ENCODE measurements at regions not wholly inside any gene's neighbourhood (a gene's known extent, or its start where the extent isn't known, plus 50 kb on each side); places are given as distances from the start of the nearest gene placed in this dataset.

DNA sequence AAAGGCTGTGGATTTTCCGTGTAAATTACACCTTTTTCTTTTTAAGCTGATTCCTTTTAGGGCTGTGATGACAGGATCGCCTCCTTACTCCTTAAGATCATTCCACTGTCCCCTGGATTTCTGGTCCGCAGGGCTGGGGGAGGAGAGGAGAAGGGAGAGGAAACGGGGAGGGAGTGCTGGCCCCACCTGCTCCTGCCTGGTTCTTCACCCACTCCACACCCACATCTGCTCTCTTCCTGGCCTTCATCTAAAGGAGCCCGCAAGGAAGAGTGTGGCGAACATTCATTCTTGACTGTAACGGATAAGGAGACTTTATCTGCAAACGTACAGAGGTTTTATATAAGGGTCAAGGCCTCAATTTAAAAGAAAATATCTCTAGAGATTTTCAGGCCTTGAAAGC, 242.0 kb downstream of the RHOU start:
- DNase-seq (ENCODE audit: low spot score): no peak
- in situ Hi-C loops (cut with HindIII; ENCODE audit: low sequenced_read_pairs): no loop called here

DNA sequence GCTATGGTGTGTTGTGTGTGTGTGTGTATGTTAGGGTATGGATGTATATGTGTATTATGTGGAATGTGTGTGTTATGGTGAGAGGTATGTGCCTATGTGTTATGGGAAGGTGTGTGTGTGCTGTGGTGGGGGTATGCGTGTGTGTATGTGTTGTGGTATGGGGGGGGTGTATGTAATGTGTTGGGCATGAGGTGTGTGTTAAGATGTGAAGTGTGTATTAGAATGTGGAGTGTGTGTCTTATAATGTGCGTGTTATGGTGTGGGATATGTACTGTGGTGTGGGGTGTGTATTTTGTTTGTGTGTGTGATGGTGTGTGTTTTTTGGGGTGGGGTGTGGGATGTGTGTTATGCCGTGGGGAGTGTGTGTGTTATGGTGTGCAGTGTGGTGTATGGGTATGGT, 242.5 kb downstream of the RHOU start:
- in situ Hi-C loops (cut with HindIII; ENCODE audit: low sequenced_read_pairs): no loop called here
- DNase-seq (ENCODE audit: low spot score): no peak

GRCh38 chr1:228978484-228979324, 243.4 kb downstream of the RHOU start:
- in situ Hi-C loops (cut with HindIII; ENCODE audit: low sequenced_read_pairs): no loop called here
- DNase-seq (ENCODE audit: low spot score): peak; percentile 60

- DNase-seq (ENCODE audit: low spot score): no peak
- in situ Hi-C loops (cut with HindIII; ENCODE audit: low sequenced_read_pairs): no loop called here
Measured at GRCh38 chr1:228979325-228979699, 244.0 kb downstream of the RHOU start.

DNA sequence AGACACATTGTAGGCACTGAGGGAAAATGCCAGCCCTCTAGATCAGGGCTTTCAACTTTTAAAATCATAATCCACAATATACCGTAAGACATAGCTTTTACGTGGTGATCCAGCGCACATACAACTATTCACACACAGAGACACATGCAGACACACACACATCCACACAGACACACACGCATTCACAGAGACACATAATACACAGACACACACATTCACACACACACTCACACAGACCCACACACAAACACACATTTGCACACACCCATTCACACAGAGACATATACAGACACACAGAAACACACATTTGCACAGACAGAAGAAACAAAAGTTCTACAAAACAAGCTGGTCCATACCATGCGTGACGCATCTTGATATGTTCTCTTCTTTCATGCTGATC, 244.5 kb downstream of the RHOU start:
- DNase-seq (ENCODE audit: low spot score): no peak
- in situ Hi-C loops (cut with HindIII; ENCODE audit: low sequenced_read_pairs): no loop called here

GRCh38 chr1:228980232-228980937, 245.1 kb downstream of the RHOU start:
- in situ Hi-C loops (cut with HindIII; ENCODE audit: low sequenced_read_pairs): no loop called here
- no peak for DNase-seq (ENCODE audit: low spot score)

GRCh38 chr1:228982637-228983036, 247.4 kb downstream of the RHOU start:
- no peak for DNase-seq (ENCODE audit: low spot score)
- in situ Hi-C loops (cut with HindIII; ENCODE audit: low sequenced_read_pairs): no loop called here

DNA sequence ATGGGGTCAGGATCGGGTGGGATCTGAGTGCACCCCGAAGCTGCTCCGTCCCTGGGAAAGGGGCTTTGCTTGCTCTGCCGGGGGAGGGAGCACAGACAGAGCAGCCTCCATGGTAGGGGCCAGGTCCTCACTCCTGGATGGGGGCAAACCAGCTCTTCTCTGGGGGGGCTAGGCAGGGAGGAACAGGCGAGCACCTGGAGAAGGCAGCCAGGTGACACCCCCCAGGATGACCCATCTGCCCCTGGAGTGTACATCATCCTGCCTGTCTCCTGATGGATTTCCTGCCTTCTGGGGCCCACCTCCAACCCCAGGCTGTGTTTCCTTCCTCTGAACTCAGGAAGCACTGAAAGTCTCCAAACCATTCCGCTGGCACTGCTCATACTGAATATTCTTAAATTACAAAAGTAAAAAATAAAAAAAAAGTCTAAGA, 248.0 kb downstream of the RHOU start:
- in situ Hi-C loops (cut with HindIII; ENCODE audit: low sequenced_read_pairs): no loop called here
- DNase-seq (ENCODE audit: low spot score): no peak

- DNase-seq (ENCODE audit: low spot score): no peak
- in situ Hi-C loops (cut with HindIII; ENCODE audit: low sequenced_read_pairs): no loop called here
Measured at GRCh38 chr1:228983661-228984060, 248.4 kb downstream of the RHOU start.

DNA sequence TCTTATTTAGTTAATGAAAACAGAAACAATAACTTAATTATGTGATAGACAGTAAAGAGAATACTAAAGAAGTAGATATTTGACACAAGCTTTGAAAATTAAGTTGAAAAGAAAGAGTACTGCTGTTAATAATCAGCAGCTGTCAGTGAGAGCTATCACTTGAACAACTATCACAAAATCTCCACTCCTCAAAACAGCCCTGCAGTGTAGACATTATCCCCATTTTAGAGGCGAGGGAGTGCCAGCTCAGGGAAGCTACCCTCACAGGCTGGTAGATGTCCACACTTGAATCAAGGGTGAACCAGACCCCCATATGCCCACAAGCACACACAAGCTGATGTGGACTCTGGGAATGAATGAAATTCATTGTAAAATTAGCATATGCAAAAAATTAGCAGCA, 248.8 kb downstream of the RHOU start:
- DNase-seq (ENCODE audit: low spot score): no peak
- in situ Hi-C loops (cut with HindIII; ENCODE audit: low sequenced_read_pairs): no loop called here

DNA sequence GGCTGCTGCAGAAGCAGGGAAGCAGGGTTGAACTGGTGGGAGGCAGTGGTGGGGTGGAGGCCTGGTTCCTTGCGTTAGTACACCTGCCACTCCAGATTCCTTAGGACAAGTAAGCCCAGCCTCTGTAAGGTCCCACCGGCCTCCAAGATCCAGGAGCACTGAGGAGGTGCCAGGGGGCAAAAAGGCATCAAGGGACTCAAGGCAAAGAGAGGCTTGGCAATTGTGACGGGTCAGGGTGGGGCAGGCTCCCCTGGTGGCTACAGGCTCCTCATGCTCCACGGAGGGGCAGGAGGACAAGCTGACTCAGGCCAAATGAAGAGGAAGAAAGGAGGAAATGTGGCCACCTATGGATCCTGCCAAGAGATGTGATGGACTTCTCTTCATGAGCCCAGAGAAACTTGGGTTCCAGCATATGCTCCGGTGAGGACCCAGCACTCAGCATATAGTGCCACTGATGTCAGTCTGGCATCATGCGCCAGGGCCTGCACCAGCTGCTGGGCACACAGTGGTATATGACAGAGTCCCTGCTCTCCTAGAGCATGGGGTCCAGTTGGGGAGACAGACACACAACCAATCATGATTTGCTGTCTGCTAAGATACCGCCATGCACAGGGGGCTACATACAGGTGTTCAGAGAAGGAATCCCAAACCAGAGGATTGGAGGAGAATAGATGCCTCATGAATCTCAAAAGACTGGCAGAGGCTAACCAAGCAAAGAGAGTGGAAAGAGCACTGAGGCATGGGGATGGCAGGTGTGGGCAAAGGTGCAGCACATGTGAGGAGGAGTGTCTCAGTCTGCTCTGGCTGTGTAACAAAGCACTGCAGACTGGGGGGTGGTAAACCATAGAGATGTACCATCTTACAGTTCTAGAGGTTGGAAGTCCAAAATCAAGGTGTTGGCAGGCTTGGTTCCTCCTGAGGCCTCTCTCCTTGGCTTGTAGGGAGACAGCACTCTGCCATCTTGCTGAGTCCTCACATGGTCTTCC, 249.7 kb downstream of the RHOU start:
- no peak for DNase-seq (ENCODE audit: low spot score)
- in situ Hi-C loops (cut with HindIII; ENCODE audit: low sequenced_read_pairs): no loop called here

- in situ Hi-C loops (cut with HindIII; ENCODE audit: low sequenced_read_pairs): no loop called here
- no peak for DNase-seq (ENCODE audit: low spot score)
Measured at GRCh38 chr1:228985661-228986060, 250.4 kb downstream of the RHOU start.

GRCh38 chr1:228986093-228986904, 251.0 kb downstream of the RHOU start:
- DNase-seq (ENCODE audit: low spot score): peak; percentile 71
- in situ Hi-C loops (cut with HindIII; ENCODE audit: low sequenced_read_pairs): no loop called here

- in situ Hi-C loops (cut with HindIII; ENCODE audit: low sequenced_read_pairs): no loop called here
Measured at GRCh38 chr1:228987286-228987685, 252.0 kb downstream of the RHOU start.

GRCh38 chr1:228987736-228988506, 252.6 kb downstream of the RHOU start:
- in situ Hi-C loops (cut with HindIII; ENCODE audit: low sequenced_read_pairs): no loop called here

More at GRCh38 chr1:228987286-228987685, 252.0 kb downstream of the RHOU start:
- no peak for DNase-seq (ENCODE audit: low spot score)

DNA sequence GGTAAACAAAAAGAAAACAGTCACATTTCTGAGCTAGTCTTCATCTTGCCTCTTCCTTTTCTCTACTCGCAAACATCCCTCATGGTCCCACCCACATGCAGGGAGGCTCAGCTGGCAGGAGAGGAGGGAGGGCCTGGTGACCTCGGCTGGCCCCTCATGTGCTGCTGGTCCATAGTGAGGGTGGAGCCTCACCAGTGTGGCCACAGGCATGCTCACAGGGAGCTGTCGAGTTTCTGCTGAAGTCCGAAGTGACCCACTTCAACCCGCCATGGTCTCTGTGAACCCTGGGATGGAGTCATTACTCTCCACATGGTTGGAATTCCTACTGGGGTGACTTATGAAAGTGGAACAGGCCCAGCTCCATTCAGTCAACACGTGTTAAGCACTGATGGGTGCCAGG, 253.4 kb downstream of the RHOU start:
- in situ Hi-C loops (cut with HindIII; ENCODE audit: low sequenced_read_pairs): no loop called here
- DNase-seq (ENCODE audit: low spot score): no peak

More at GRCh38 chr1:228987736-228988506, 252.6 kb downstream of the RHOU start:
- DNase-seq (ENCODE audit: low spot score): no peak

GRCh38 chr1:228989176-228989575, 253.9 kb downstream of the RHOU start:
- in situ Hi-C loops (cut with HindIII; ENCODE audit: low sequenced_read_pairs): no loop called here
- no peak for DNase-seq (ENCODE audit: low spot score)

- in situ Hi-C loops (cut with HindIII; ENCODE audit: low sequenced_read_pairs): no loop called here
- DNase-seq (ENCODE audit: low spot score): no peak
Measured at GRCh38 chr1:228989676-228989991, 254.4 kb downstream of the RHOU start.
